CD4-positive, alpha-beta T cell treated with Interleukin-1 beta for 1 hour (primary cell): ENCODE measurements at regions not wholly inside any gene's neighbourhood (a gene's known extent, or its start where the extent isn't known, plus 50 kb on each side); places are given as distances from the start of the nearest gene placed in this dataset.

Experiments
- DNase-seq, 2 donors: peaks; one replicate each; pipeline ENCODE4 v3.0.0-alpha.2; 2020 to 2022

- DNase-seq, result no peak
Observed at GRCh38 chr11:95341221-95341620, 110.2 kb upstream of the SESN3 start.

DNA sequence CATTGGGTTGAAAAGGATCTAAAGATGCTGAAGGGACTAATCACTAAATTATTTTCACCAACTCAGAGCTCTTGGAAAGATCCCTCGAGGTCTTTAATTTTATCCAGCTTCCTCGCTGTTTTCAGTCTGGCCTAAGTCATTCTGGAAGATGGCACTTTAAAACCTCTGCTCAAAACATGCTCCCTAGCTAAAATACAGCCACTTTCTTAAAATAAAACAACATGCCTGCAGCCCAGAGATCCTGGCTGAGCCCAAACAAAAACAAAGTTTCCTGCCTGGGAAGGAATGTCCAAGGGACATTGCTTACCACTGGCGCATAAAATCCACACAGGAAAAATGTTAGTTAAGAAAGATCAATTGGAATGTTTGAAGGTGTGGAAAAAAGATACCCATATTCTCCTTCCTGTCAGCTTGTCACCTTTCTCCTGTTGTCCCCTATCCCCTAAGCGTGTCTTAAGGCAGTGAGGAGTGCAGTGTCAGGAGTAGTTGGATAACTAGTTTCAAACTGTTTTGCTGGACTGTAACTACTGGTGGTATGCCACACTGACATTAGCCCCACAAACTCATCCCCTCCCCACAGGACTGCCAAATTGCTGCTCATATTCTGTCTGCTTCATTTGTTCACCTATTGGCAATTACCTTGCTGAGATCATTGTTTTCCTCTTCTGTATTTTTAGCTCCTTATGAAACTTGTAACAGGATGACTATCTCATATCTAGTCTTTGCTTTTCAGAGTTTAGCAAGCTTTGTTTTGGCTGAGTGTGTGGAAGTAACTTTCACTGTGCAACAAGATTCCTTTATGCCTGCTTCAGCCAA is 108.3 kb upstream of the SESN3 start:
- DNase-seq, result no peak

GRCh38 chr11:95338430-95338991 is 107.5 kb upstream of the SESN3 start:
- DNase-seq, result no peak

GRCh38 chr11:95337972-95338429 is 107.0 kb upstream of the SESN3 start:
- DNase-seq, result no peak

GRCh38 chr11:95337175-95337957 is 106.4 kb upstream of the SESN3 start:
- DNase-seq, result peak; percentile 28 to 35

DNA sequence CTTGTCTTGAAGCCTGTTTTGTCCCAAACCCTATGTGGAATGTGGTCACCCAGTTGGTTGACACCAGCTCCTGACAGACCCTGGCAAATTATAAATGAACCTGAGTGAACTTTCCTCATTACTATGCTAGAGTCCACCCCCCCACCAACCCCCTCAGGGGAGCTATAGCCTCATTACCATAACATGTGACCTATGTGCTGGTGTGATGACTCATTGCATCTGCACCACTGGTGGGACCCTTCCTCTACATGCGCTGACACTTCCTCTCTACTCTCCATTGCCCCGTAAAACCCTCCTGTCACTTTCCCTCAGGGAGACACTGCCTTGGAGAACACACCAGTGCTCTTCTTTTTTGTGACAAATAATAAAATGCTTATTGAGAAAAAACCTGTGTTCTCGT is 105.0 kb upstream of the SESN3 start:
- peak in 1 of 2 donors; percentile 16 for DNase-seq

DNA sequence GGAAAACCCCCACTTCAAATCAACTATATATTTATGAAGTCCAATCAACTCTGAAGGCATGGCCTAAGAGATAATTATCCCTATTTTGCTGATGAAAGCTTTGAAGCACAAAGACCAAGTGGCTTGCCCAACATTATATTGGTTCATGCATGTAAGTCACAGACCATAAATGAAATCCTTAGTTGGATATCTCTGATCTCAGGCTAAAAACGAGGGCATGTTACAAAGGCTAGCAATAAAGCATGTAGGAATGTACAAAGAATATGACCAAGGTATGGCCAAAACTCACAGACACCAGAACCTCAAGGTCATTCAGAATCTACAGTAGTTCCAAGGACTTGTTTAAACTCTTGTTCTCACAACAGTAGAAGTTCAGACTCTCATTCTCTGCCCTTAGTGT is 100.2 kb upstream of the SESN3 start:
- DNase-seq, result no peak

DNA sequence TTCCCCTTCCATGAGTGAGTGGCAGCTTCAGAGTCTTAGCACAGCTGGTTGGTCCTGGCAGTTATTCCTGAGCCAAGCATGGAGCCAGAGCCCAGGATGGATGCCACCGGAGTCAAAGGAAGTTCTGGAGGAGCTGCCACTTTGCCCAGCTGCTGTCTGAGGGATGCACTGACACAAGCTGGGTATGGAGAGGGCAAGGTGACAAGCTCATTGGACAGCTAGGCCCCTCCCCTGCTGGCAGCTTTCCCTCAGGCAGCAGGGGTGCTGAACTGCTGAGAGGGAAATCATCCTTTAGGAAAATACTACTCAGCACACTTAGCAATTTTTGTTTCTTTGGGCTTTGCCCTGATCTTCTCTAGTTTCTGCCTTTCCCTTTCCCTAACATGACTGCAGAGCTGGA is 99.3 kb upstream of the SESN3 start:
- no peak for DNase-seq

DNA sequence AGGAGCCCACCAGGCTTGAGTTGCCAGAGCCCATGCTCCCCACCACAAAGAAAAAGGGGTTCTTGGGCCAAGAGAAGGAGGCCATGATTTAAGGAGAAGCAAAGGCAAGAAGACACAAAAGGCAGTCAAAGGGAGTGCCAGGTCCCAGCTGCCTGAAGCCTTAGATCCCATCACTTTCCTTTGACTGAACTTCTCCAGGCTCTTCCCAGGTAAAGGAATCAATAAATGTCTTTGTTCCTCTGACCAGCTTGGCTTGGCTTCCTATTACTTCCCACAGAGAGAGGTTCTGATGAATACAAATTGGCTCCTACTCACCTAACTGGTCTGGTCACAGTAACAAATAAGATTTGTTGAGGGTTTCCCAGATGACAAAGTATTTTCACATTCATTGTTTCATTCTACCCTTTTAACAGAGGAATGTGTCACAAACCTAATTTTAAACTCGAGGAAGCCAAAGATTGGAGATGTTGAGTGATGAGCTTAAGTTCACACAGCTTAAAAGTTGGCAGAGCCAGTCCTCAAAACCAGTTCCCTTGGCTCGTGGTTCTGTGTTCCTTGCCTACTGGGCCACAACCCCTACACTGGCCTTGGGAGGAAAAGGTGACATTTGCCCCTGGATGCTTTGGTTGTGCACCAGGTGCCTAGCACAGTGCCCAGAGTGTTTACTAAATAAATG is 96.4 kb upstream of the SESN3 start:
- DNase-seq, result no peak

DNA sequence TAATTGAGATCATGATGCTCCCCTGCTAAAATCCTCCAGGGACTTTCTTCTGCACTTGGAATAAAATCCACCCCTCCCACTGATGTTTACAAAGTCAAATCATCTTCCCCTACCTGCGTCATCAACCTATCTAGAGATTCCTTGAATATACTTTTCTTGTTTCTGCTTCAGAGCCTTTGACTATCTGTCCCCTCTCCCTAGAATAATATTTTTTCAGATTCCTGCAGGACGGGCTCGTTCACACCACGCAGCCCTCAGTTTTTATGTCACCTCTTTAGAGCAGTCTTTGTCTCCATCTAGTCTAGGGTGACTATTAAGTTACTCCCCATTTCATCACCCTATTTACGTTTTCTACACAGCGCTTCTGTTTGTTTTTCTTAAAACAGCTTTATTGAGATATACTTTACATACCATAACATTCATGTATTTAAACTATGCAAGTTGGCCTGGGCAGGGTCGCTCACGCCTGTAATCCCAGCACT is 94.8 kb upstream of the SESN3 start:
- DNase-seq, result no peak

- DNase-seq, result no peak
Observed at GRCh38 chr11:95324826-95325225, 93.8 kb upstream of the SESN3 start.

- no peak for DNase-seq
Observed at GRCh38 chr11:95322539-95322938, 91.5 kb upstream of the SESN3 start.

DNA sequence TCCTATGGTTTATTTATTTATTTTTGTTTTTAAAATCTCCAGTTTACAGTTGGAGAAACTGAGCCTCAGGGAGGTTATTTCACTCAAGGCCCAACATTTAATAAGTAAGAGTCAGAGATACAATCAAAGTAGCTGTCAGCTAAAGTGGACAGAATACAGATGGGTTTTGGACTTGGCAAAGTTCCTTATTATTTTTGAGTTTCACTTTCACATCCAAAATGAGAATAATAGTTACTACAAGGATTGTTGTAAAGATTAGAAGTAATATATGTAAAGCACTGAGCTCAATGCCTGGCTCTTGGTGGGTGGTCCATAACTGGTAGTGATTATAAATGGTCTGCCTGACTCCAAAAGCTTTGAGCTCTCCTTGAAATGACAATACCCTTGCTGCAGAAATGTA is 87.5 kb upstream of the SESN3 start:
- DNase-seq, result no peak

DNA sequence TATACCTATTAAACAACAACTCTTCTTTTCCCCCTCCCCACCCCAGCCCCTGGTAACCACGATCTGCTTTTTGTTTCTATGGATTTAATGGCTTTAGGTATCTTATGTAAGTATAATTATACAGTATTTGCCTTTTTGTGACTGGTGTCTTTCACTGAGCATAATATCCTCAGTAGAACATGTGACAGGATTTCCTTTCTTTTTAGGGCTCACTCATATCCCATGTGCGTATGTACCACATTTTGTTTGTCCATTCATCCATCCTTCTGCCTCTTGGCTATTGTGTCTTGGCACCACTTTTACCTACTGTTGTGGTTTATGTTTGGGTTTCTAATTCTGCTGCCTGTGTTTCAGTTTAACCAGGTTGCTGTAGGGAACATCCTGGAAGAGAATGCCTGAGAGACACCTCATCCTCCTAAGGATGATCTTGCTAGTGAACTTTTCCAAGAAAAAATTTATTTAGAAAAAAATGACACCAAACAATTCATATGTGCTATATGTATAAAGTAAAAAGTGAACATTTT is 77.6 kb upstream of the SESN3 start:
- DNase-seq, result no peak

DNA sequence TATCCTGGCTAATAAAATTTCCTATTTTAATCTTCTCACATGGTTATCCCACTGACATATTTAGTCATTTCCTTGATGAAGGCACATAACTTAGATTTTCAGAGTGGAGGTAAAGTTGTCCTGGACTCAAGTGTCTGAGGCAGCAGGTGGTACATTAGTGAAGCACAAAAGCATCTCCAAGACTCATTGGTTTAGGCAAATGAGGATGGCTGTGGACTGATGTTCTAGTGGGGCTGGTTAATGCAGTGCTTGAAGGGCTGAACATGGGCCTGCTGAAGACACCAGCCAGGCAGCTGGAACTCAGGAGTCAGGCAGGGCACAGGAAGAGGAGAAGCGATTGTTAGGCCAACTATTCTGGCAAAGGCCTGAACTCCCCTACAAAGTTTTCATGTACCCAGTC is 76.3 kb upstream of the SESN3 start:
- DNase-seq, result no peak

DNA sequence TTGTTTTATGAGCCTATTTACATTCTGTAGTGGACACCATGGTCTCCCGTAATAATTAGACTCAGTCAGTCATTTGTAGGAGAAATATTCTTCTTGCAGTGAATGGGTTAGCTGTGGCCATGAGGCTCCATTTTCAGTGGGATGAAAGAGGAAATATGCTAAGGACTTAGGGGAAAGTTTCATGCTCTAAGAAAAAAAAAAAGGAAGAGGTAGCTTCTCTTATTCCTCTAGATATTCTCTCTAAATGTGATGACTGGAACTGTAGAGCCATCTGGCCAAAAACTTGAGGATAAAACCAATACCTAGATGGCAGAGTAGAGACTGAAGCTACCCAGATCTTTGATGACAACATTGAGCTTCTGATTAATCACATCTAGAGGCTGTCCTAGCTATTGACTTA is 75.8 kb upstream of the SESN3 start:
- no peak for DNase-seq

GRCh38 chr11:95306123-95306522 is 75.1 kb upstream of the SESN3 start:
- no peak for DNase-seq

DNA sequence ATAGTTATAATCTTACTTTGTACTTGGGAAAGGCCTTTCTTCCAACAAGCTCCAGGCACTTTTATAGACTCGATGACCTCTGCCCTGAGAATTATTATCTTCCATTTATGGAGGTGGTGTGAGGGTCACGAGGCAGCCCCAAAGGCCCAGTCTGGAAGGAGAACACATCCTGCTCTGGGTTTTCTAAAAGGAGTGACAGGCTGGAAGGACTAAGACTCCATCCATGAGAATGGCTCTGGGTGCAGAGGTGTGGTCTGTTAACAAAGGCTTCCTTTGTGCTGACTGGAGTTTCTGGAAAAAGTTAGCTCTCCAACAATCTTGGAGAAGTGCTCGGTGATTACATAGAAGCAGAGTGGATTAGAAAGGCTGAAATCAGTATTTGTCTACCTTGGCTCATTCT is 74.7 kb upstream of the SESN3 start:
- DNase-seq, result no peak

- DNase-seq, result no peak
Observed at GRCh38 chr11:95304777-95305176, 73.8 kb upstream of the SESN3 start.

GRCh38 chr11:95302211-95302610 is 71.2 kb upstream of the SESN3 start:
- no peak for DNase-seq

- no peak for DNase-seq
Observed at GRCh38 chr11:95301474-95301873, 70.5 kb upstream of the SESN3 start.

GRCh38 chr11:95299078-95299679 is 68.2 kb upstream of the SESN3 start:
- DNase-seq, result peak in 1 of 2 donors; percentile 10
